ENCODE measurements at regions not wholly inside any gene's neighbourhood (a gene's known extent, or its start where the extent isn't known, plus 50 kb on each side); places are given as distances from the start of the nearest gene placed in this dataset.
"Not testable (repeated sequence)": the region's sequence is repeated elsewhere in the genome, so short reads cannot be mapped to it uniquely, and the experiment has no call there.

DNA sequence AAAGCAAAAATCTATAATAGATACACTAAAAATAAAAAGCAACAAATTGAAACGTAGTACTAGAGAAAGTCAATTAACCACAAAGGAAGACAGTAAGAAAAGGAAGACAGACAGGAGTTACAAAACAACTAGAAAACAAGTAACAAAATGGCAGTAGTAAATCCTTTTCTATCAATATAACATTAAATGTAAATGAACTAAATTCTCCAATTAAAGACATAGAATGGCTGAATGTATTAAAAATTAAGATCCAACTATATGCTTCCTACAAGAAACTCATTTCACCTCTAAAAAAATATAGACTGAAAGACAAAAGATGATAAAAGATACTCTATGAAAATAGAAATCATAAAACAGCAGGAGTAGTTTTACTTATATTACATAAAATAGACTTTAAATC is 79.1 kb downstream of the CTH start:
- in situ Hi-C loops (cut with HindIII; ENCODE audit: low pct_ligation_motif_present, low pct_unique_long_range_greater_than_20kb, low sequenced_read_pairs) = no loop called here
- DNase-seq = no peak

DNA sequence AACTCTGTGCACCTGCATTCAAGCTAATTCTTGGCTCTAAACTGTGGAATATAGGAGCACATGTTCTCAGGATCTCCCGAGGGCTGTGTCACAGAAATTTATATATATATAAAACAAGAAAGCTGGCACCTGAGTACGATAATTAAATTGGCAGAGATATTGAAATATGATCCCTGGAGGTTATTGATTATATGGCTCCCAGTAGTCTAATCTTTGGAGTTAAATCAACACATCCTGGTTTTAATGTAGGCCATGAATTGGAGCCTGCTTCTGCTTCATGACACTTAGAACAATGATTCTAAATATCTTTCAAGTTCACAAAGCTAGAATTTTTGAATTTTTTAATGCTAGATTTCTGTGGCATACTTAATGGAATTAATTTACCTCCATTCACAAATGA is 84.3 kb downstream of the CTH start:
- DNase-seq = no peak
- in situ Hi-C loops (cut with HindIII; ENCODE audit: low pct_ligation_motif_present, low pct_unique_long_range_greater_than_20kb, low sequenced_read_pairs) = no loop called here

DNA sequence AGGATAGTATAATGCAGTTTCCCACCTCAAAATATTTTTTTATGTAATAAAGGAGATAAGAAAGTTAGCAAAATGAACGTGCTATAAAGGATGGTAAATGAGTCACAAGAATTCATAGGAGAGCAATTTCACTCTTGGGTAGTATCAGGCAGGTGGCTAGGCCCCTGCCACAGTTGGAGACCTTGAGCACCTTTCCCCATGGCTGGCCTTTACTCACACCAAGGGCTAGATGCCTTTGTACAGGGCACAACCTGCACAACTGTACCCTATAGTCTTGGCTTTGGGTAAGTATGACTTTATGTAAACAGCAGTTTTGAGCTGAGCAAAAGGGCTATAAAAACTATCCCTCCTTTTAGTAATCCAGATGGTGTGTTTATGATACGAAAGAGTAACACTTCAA is 85.1 kb downstream of the CTH start:
- no peak for DNase-seq
- in situ Hi-C loops (cut with HindIII; ENCODE audit: low pct_ligation_motif_present, low pct_unique_long_range_greater_than_20kb, low sequenced_read_pairs) = no loop called here

DNA sequence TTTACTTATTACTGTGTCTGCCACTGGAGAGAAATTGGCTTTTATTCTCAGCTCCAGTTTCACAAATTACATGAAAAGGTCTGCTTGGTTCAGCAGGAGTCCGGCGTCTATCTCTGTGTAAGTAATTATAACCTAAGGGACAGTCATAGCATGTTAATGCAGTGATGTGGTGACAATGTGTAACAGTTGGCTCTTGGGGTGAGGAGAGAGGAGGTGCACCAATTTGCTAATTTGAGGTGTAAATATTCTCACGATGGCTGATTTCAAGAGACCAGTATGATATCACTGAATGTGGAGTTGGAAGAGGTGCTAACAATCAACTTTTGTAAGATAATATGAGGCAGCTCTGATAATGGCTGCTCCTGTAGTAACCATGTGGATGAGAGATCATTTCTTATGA is 86.1 kb downstream of the CTH start:
- in situ Hi-C loops (cut with HindIII; ENCODE audit: low pct_ligation_motif_present, low pct_unique_long_range_greater_than_20kb, low sequenced_read_pairs) = no loop called here

DNA sequence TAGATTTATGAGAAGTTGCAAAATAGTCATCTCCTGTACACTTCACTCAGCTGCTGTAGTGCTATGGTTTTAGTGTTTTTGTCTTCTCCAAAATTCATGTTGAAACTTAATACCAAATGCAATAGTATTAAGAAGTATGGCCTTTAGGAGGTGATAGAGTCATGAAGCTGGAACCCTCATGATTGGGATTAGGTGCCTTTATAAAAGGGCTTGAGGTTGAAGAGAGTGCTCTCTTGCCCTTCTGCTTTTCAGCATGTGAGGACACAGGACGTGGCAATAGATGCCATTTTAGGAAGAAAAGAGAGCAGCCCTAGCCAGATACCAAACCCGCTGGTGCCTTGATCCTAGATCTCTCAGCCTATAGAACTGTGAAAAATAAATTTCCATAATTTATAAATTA is 87.6 kb downstream of the CTH start:
- in situ Hi-C loops (cut with HindIII; ENCODE audit: low pct_ligation_motif_present, low pct_unique_long_range_greater_than_20kb, low sequenced_read_pairs) = no loop called here
- DNase-seq = no peak

More for the DNA sequence above, 86.1 kb downstream of the CTH start:
- no peak for DNase-seq

DNA sequence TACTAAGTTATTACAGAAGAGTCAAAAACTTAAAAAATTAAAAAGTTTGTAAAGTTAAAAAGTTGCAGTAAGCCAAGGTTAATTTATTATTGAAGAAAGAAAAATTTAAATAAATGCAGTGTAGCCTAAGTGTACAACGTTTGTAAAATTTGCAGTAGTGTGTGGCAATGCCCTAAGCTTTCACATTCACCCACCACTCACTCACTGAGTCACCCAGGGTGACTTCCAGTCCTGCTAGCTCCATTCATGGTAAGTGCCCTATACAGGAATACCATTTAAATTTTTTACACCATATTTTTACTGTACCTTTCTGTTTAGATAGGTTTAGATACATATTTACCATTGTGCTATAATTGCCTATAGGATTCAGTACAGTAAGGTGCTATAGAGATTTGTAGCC is 88.6 kb downstream of the CTH start:
- in situ Hi-C loops (cut with HindIII; ENCODE audit: low pct_ligation_motif_present, low pct_unique_long_range_greater_than_20kb, low sequenced_read_pairs) = no loop called here
- no peak for DNase-seq

DNA sequence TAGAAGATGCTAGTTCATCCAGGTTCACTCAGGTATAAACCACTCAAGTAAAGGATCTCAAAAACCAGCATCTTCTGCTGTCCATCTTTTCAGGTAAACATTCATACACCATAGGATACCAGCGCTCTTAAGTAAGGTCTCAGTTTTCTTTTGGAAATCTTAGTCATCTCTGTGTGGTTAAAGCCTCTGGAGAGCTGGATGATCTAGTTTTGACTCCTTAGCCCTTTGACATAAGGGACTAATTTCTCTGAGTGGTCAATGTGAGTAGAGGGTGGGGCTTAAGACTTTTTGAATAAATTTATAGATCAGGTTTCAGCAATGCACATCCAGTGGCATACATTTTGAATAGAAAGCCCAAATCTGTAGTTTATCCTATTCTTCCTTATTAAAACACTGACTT is 92.3 kb downstream of the CTH start:
- in situ Hi-C loops (cut with HindIII; ENCODE audit: low pct_ligation_motif_present, low pct_unique_long_range_greater_than_20kb, low sequenced_read_pairs) = no loop called here
- DNase-seq = no peak

DNA sequence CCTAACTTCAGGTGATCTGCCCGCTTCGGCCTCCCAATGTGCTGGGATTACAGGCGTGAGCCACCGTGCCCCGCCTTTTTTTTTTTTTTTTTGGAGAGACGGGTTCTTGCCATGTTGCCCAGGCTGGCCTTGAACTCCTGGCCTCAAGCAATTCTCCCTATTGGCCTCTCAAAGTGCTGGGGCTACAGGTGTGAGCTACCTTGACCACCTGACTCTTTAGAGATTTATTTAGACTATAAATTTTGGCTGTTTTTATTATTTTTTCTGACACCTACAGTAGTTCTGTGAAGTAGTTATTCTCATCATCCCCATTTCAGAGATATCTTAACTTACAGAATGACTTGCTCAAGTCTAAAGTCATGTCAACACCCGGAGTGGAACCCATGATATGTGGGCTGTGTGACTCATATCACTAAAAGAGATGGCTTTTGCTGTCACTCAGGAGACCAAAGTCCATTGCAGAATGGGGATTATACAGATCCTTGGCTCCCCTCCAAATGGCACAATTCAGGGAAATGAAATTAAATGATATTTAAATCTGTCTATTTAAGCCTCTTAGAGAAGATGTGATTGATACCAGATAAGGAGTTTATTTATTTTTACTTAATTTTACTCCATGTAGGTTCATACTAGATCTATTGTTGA is 93.2 kb downstream of the CTH start:
- in situ Hi-C loops (cut with HindIII; ENCODE audit: low pct_ligation_motif_present, low pct_unique_long_range_greater_than_20kb, low sequenced_read_pairs) = no loop called here
- DNase-seq = peak; percentile 6

DNA sequence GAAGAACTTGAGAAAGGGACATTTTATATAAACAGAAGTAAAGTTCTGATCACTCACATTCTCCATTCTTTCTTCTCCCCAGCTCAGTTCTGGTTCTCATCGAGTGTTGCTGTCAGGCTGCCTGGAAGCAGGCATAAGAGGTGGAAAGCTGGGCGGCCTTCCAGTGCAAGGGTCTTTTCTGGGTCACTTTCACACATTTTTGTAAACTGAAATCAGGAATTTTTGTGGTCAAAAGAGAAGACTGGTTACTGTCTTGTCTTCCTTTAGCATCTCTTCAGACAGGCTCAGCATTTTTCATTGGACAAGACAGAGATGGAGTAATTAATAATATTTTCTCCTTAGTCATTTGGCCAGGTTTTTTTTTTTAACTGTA is 93.7 kb downstream of the CTH start:
- peak; percentile 13 for DNase-seq
- in situ Hi-C loops (cut with HindIII; ENCODE audit: low pct_ligation_motif_present, low pct_unique_long_range_greater_than_20kb, low sequenced_read_pairs) = no loop called here

DNA sequence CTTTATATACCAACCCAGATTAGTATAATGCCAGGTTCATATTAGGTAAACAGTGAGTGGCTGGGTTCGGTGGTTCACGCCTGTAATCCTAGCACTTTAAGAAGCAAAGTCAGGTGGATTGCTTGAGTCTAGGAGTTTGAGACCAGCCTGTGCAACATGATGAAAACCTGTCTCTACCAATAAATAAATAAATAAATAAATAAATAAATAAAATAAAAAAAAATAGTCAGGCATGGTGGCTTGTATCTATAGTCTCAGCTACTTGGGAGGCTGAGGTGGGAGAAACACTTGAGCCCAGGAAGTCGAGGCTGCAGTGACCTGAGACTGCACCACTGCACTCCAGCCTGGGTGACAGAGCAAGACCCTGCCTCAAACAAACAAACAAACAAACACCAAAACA is 96.9 kb downstream of the CTH start:
- DNase-seq; in situ Hi-C loops (cut with HindIII; ENCODE audit: low pct_ligation_motif_present, low pct_unique_long_range_greater_than_20kb, low sequenced_read_pairs): not testable (repeated sequence)

DNA sequence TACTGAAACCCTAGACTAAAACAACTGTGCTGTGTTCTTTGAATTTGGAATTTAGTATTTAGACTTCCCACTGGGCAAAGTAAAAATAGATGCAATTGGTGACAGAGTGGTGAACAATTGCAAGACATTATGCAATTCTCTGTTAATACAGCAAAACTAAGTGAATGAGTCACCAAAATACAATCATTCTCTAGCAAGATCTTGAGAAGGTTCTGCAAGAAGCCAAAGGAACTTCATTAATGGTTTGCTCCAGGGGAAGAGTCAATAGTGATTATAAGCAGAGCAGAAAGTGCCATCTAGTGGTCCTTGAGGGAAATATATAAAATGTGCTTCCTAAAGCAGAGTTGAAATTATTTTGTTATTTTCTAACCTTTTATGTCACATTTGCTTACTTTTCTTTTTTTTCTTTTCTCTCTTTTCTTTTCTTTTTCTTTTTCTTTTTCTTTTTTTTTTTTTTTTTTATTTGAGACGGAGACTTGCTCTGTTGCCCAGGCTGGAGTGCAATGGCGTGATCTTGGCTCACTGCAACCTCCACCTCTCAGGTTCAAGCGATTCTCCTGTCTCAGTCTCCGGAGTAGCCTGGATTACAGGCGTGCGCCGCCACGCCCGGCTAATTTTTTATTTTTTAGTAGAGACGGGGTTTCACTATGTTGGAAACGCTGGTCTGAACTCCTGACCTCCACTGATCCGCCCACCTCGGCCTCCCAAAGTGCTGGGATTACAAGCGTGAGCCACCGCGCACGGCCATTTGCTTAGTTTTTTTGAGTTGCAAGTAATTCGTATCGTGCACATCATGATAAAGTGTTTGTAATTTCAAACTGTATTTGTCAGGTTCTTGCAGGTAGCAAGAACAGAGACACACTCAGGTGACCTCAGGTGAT is 99.2 kb downstream of the CTH start:
- in situ Hi-C loops (cut with HindIII; ENCODE audit: low pct_ligation_motif_present, low pct_unique_long_range_greater_than_20kb, low sequenced_read_pairs) = no loop called here
- DNase-seq = peak; percentile 91

DNA sequence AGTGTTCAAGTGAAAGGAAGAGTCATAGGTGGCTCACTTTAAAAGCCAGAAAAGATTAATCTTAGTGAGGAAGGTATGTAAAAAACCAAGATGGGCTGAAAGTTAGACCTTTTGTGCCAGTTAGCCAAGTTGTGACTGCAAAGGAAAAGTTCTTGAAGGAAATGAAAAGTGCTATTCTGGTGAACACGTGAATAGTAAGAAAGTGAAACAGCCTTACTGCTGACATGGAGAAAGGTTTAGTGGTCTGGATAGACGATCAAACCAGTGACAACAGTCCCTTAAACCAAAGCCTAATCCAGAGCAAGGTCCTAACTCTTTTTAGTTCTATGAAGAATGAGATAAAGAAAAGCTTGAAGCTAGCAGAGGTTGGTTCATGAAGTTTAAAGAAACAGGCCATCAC is 106.4 kb downstream of the CTH start:
- no peak for DNase-seq

DNA sequence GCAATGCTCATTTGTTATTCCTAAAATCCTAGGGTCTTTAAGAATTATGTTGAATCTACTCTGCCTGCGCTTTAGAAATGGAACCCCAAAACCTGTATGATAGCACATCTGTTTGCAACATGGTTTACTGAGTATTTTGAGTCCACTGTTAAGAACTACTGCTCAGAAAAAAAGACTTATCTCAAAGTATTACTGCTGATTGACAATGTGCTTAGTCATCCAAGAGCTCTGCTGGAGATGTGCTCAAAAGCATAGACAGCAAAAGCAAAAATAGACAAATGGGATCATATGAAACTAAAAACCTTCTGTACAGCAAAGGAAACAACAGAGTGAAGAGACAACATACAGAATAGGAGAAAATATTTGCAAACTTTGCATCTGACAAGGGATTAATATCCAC is 107.0 kb downstream of the CTH start:
- in situ Hi-C loops (cut with HindIII; ENCODE audit: low pct_ligation_motif_present, low pct_unique_long_range_greater_than_20kb, low sequenced_read_pairs) = no loop called here
- DNase-seq = no peak

More for the DNA sequence above, 106.4 kb downstream of the CTH start:
- in situ Hi-C loops (cut with HindIII; ENCODE audit: low pct_ligation_motif_present, low pct_unique_long_range_greater_than_20kb, low sequenced_read_pairs) = no loop called here

DNA sequence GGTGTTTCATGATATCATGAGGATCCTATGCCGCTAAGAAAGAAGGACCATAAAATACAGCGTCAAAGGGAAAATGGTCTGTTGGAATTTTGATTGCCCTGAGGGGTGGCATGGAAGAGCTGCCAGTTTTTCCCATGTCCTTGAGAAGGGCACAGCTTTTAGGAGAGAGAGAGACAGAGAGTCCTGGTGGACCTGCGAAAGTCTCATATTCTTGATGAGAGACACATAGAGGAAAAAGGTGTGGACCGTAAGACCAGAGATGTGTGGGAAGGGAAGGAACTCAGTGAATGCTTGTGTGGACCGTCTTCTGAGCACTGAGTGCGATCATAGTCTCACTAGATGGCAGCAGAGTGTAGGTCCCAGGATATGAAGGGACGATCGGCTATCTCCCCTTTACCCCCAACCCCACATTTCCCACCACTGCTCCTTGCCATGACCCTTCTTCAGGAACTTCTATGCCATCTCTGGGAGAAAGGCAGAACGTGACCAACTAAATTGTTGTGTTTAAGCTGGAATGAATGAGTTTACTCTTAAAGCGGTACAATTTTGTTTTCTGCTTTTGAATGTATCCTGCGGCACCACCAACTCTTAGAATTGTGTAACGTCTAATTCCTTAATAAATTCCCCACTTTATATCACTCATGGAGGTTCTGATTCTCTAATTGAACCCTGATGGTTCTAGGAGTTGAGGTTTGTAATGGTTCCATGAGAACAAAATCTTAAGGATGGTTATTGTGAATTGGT is 117.7 kb downstream of the CTH start:
- in situ Hi-C loops (cut with HindIII; ENCODE audit: low pct_ligation_motif_present, low pct_unique_long_range_greater_than_20kb, low sequenced_read_pairs) = no loop called here
- DNase-seq = peak; percentile 25

DNA sequence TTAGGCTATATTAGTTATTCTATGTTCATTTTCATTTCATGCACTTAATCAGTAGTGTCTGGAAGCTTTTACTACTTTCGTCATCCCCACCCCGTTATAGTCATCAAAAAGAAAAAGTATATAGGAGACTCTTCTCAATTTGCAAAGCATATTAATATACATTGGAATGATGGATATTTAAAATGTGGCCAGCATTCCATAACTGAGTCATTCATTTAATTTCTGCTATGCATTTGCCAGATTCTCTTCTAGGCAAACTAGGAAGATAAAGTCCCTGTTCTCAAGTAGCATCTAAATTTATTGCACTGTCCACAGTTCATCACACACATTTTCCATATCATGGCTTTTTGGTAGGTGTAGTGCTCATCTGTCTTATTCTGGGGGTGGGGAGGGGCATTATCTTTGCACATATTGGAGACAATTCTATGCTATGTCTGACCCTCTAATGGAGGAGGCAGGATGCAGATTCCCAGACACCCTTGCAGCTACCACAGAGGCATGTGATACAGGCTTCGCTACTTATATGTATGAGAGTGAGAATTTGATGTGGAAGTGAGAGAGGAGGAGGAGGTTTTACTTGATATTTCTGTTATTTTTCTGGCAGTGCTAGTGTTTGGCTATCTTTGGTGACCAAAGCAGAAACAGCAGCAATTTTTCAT is 125.8 kb downstream of the CTH start:
- in situ Hi-C loops (cut with HindIII; ENCODE audit: low pct_ligation_motif_present, low pct_unique_long_range_greater_than_20kb, low sequenced_read_pairs) = no loop called here
- no peak for DNase-seq

DNA sequence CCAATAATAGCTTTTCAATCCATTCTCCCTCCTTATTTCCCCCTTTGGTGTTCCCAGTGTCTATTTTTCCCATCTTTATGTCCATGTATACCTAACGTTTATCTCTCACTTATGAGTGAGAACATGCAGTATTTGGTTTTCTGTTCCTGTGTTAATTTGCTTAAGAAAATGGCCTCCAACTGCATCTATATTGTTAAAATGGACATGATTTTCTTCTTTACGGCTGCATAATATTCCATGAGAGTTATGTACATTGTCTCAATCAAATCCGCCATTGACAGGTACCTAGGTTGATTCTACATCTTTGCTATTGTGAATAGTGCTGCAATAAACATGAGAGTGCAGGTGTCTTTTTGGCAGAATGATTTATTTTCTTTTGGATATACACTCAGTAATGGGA is 126.7 kb downstream of the CTH start:
- DNase-seq = no peak
- in situ Hi-C loops (cut with HindIII; ENCODE audit: low pct_ligation_motif_present, low pct_unique_long_range_greater_than_20kb, low sequenced_read_pairs) = no loop called here

DNA sequence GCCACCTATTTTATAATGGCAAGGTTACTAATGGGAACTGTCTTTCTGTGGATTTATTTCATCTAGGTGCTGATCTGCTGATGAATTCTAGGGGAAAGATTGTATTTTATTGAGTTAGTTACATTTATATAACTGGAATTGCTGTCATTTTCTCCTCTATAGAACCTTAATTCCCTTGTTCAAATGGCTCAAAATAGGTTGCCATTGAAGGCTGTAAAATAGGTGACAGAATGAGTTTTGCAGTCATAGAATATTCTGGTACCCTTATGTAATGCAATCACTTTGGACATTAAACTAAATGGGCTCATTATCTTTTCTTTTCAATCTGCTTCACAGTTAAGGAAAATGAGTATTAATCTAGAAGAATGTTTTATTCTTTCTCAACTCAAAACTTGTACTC is 131.0 kb downstream of the CTH start:
- DNase-seq = no peak
- in situ Hi-C loops (cut with HindIII; ENCODE audit: low pct_ligation_motif_present, low pct_unique_long_range_greater_than_20kb, low sequenced_read_pairs) = no loop called here

DNA sequence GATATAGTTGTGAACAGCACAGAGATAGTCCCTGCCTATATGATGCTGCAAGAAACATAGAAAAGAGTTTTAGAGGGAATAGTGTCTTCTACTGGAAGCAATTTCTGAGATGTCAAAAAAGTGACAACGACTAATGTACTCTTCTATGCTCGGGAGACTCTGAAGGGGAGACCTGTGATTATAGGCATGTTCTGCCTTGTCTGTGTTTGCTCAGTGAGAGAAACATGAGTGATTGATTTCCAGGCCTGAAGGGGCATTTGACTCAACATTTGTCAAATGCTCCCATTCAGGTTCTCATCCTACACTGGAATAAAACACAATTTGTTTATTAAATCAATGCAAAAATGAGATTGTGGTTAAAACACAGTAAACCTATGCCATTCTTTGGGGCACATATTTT is 131.8 kb downstream of the CTH start:
- in situ Hi-C loops (cut with HindIII; ENCODE audit: low pct_ligation_motif_present, low pct_unique_long_range_greater_than_20kb, low sequenced_read_pairs) = no loop called here
- DNase-seq = no peak

DNA sequence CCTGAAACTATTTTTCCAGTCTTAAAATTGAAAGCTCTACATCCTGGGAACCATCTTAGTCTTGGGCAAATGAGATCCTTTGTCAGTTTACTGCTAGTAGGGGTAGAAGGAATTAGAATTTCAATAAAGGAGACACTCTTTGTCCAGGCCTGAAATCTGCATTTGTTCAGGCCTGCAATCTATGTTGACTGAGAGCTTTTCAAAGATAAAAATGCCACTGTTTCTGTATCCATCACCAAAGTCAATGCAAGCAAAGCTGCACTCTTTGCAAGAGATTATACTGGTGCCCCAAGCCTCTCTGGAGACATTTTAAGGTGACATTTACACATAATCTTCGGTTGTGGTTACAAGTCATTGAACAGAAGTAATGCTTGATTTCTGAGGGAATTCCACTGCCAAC is 135.7 kb downstream of the CTH start:
- in situ Hi-C loops (cut with HindIII; ENCODE audit: low pct_ligation_motif_present, low pct_unique_long_range_greater_than_20kb, low sequenced_read_pairs) = no loop called here

More for the DNA sequence above, 135.7 kb downstream of the CTH start:
- DNase-seq = no peak

Measured in ACHN (cell line).